ENCODE measurements at regions not wholly inside any gene's neighbourhood (a gene's known extent, or its start where the extent isn't known, plus 50 kb on each side); places are given as distances from the start of the nearest gene placed in this dataset.

DNA sequence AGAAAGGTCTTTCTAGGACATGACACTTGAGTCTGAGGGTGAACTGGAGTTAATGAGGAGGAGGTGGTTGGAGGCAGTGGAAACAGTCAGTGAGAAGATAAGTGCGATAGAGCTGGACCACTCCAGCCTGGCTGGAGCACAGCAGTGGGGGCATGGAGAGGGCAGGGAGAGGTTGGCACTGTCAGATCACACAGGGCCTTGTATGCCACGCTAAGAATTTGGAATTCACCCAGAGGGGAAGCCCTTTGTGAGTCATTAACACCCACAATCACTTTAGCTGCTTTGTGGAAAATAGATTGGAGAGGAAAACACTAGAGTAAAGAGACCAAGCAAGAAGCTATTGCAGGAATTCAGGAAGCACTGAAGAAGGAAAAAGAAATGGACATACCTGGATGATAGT is 83.3 kb downstream of the ZNF621 start:
- Mint-ChIP-seq H3K9me3 (no peaks in the 10 kb centered on the region), H3K4me1 (no peaks in the 10 kb centered on the region), H3K36me3 (ENCODE audit: low read depth) (no peaks in the 10 kb centered on the region), H3K27ac (no peak overlapping the region), H3K4me3 (no peak overlapping the region), H3K27me3 (ENCODE audit: low read depth) (no peaks in the 10 kb centered on the region)
- TF ChIP-seq, protein P1, sequence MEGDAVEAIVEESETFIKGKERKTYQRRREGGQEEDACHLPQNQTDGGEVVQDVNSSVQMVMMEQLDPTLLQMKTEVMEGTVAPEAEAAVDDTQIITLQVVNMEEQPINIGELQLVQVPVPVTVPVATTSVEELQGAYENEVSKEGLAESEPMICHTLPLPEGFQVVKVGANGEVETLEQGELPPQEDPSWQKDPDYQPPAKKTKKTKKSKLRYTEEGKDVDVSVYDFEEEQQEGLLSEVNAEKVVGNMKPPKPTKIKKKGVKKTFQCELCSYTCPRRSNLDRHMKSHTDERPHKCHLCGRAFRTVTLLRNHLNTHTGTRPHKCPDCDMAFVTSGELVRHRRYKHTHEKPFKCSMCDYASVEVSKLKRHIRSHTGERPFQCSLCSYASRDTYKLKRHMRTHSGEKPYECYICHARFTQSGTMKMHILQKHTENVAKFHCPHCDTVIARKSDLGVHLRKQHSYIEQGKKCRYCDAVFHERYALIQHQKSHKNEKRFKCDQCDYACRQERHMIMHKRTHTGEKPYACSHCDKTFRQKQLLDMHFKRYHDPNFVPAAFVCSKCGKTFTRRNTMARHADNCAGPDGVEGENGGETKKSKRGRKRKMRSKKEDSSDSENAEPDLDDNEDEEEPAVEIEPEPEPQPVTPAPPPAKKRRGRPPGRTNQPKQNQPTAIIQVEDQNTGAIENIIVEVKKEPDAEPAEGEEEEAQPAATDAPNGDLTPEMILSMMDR (IDR thresholded peaks at IDR 0.05; ENCODE audit: unreplicated experiment in 3 of 3), result no peak

GRCh38 chr3:40613306-40613705 is 88.5 kb downstream of the ZNF621 start:
- H3K36me3 Mint-ChIP-seq (ENCODE audit: low read depth), result no peaks in the 10 kb centered on the region
- no peak overlapping the region for H3K4me3 Mint-ChIP-seq
- H3K27me3 Mint-ChIP-seq (ENCODE audit: low read depth), result peaks cover 42% of the 10 kb centered on the region
- no peak overlapping the region for H3K27ac Mint-ChIP-seq
- H3K4me1 Mint-ChIP-seq, result peaks cover 26% of the 10 kb centered on the region
- TF ChIP-seq, protein P1 (IDR thresholded peaks at IDR 0.05; ENCODE audit: unreplicated experiment in 3 of 3), result no peak
- H3K9me3 Mint-ChIP-seq, result no peaks in the 10 kb centered on the region

GRCh38 chr3:40615110-40615915 is 90.6 kb downstream of the ZNF621 start:
- peak overlapping the region; percentile 60 to 76 (median 68) for H3K4me3 Mint-ChIP-seq
- H3K36me3 Mint-ChIP-seq (ENCODE audit: low read depth), result no peaks in the 10 kb centered on the region
- no peaks in the 10 kb centered on the region for H3K9me3 Mint-ChIP-seq
- H3K27me3 Mint-ChIP-seq (ENCODE audit: low read depth), result peaks cover 45% of the 10 kb centered on the region
- TF ChIP-seq, protein P1 (IDR thresholded peaks at IDR 0.05; ENCODE audit: unreplicated experiment in 3 of 3), result no peak
- peaks cover 26% of the 10 kb centered on the region for H3K4me1 Mint-ChIP-seq
- H3K27ac Mint-ChIP-seq, result peak overlapping the region in 2 of 3 experiments; percentile 25 to 26

GRCh38 chr3:40615918-40616819 is 91.4 kb downstream of the ZNF621 start:
- H3K4me3 Mint-ChIP-seq, result peak overlapping the region; percentile 60 to 76 (median 68)
- H3K4me1 Mint-ChIP-seq, result peaks cover 26% of the 10 kb centered on the region
- H3K27me3 Mint-ChIP-seq (ENCODE audit: low read depth), result peaks cover 45% of the 10 kb centered on the region
- H3K36me3 Mint-ChIP-seq (ENCODE audit: low read depth), result no peaks in the 10 kb centered on the region
- H3K27ac Mint-ChIP-seq, result peak overlapping the region in 1 of 3 experiments; percentile 10
- TF ChIP-seq, protein P1 (IDR thresholded peaks at IDR 0.05; ENCODE audit: unreplicated experiment in 3 of 3), result no peak
- no peaks in the 10 kb centered on the region for H3K9me3 Mint-ChIP-seq

DNA sequence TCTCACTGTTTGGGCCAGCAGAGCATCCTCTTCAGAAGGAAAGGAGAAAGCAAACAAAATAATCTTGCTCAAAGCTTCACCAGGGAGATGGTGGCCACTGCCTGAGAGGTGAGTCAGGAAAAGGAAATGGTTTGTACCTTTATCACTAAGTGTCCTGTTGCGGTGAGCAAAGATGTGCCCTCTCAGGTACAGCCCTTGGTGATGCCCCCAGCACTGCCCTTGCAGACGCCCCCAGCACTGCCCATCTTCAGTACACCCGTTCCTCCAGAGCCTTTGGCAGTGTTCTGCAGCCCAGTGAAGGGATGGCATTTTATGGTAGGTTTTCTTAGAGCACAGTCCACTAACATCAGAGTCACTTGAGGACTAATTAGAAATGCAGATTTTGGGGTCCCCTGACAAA is 92.3 kb downstream of the ZNF621 start:
- no peak overlapping the region for H3K27ac Mint-ChIP-seq
- no peaks in the 10 kb centered on the region for H3K9me3 Mint-ChIP-seq
- H3K36me3 Mint-ChIP-seq (ENCODE audit: low read depth), result no peaks in the 10 kb centered on the region
- peak overlapping the region in 1 of 3 experiments; percentile 22 for H3K4me3 Mint-ChIP-seq
- TF ChIP-seq, protein P1 (IDR thresholded peaks at IDR 0.05; ENCODE audit: unreplicated experiment in 3 of 3), result no peak
- H3K4me1 Mint-ChIP-seq, result peaks cover 26% of the 10 kb centered on the region
- peaks cover 49% of the 10 kb centered on the region for H3K27me3 Mint-ChIP-seq (ENCODE audit: low read depth)
